ENCODE measurements at regions not wholly inside any gene's neighbourhood (a gene's known extent, or its start where the extent isn't known, plus 50 kb on each side); places are given as distances from the start of the nearest gene placed in this dataset.

GRCh38 chr7:15837306-15837950 is 150.9 kb upstream of the MEOX2 start:
- H3K9me3 ChIP-seq (ENCODE audit: low read depth, low read length, poor library complexity, severe bottlenecking), result no peaks in the 10 kb centered on the region
- CTCF ChIA-PET, result no interaction called here
- no peak for DNase-seq (ENCODE audit: low spot score)
- H3K27me3 ChIP-seq (replicated peaks; ENCODE audit: insufficient read depth, low read depth, low read length, poor library complexity), result no peaks in the 10 kb centered on the region
- no peak for TF ChIP-seq EZH2 (IDR thresholded peaks at IDR 0.05; ENCODE audit: borderline replicate concordance, low read depth, low read length, poor library complexity, severe bottlenecking)
- TF ChIP-seq, protein P1, sequence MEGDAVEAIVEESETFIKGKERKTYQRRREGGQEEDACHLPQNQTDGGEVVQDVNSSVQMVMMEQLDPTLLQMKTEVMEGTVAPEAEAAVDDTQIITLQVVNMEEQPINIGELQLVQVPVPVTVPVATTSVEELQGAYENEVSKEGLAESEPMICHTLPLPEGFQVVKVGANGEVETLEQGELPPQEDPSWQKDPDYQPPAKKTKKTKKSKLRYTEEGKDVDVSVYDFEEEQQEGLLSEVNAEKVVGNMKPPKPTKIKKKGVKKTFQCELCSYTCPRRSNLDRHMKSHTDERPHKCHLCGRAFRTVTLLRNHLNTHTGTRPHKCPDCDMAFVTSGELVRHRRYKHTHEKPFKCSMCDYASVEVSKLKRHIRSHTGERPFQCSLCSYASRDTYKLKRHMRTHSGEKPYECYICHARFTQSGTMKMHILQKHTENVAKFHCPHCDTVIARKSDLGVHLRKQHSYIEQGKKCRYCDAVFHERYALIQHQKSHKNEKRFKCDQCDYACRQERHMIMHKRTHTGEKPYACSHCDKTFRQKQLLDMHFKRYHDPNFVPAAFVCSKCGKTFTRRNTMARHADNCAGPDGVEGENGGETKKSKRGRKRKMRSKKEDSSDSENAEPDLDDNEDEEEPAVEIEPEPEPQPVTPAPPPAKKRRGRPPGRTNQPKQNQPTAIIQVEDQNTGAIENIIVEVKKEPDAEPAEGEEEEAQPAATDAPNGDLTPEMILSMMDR (conservative IDR thresholded peaks at IDR 0.05; ENCODE audit: low read depth, low read length), result no peak
- POLR2A ChIA-PET (ENCODE audit: low non-redundant PET), result no interaction called here
- H3K36me3 ChIP-seq (ENCODE audit: insufficient read depth, low read length, poor library complexity, severe bottlenecking), result no peaks in the 10 kb centered on the region
- H3K27ac ChIP-seq (ENCODE audit: low read depth, low read length, poor library complexity, severe bottlenecking), result no peak overlapping the region
- BruUV-seq (replicated peaks), result no TSS peak
- intact Hi-C loops (cut with micrococcal nuclease; ENCODE audit: unreplicated experiment), result no loop called here
- H3K4me1 ChIP-seq (ENCODE audit: insufficient read depth, low read length, poor library complexity, severe bottlenecking), result peaks cover 40% of the 10 kb centered on the region
- H3K4me3 ChIP-seq (ENCODE audit: low read depth, low read length, poor library complexity, severe bottlenecking), result no peak overlapping the region

DNA sequence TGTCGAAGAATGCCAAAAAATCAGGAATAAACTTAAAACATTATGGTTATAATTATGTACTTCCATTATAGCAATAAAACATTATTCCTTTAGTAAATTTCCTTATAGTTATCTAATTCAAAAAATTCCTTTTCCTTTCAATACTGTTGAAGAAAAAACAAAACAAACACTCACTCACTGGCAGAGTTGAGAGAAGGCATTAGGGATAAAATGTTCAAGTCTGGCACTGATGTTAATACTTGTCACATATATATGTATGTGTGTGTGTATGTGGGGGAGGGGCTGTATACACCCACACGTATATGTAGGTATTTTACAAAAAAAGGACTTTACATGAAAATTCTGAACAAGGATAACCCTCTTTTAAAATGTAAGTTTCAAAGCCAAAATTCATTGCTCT is 150.2 kb upstream of the MEOX2 start:
- intact Hi-C loops (cut with micrococcal nuclease; ENCODE audit: unreplicated experiment), result no loop called here
- no peak overlapping the region for H3K4me3 ChIP-seq (ENCODE audit: low read depth, low read length, poor library complexity, severe bottlenecking)
- no peak for DNase-seq (ENCODE audit: low spot score)
- peaks cover 40% of the 10 kb centered on the region for H3K4me1 ChIP-seq (ENCODE audit: insufficient read depth, low read length, poor library complexity, severe bottlenecking)
- H3K9me3 ChIP-seq (ENCODE audit: low read depth, low read length, poor library complexity, severe bottlenecking), result no peaks in the 10 kb centered on the region
- no peak overlapping the region for H3K27ac ChIP-seq (ENCODE audit: low read depth, low read length, poor library complexity, severe bottlenecking)
- CTCF ChIA-PET, result no interaction called here
- BruUV-seq (replicated peaks), result no TSS peak
- TF ChIP-seq EZH2 (IDR thresholded peaks at IDR 0.05; ENCODE audit: borderline replicate concordance, low read depth, low read length, poor library complexity, severe bottlenecking), result no peak
- TF ChIP-seq, protein P1 (conservative IDR thresholded peaks at IDR 0.05; ENCODE audit: low read depth, low read length), result no peak
- H3K27me3 ChIP-seq (replicated peaks; ENCODE audit: insufficient read depth, low read depth, low read length, poor library complexity), result no peaks in the 10 kb centered on the region
- POLR2A ChIA-PET (ENCODE audit: low non-redundant PET), result no interaction called here
- no peaks in the 10 kb centered on the region for H3K36me3 ChIP-seq (ENCODE audit: insufficient read depth, low read length, poor library complexity, severe bottlenecking)

GRCh38 chr7:15836041-15836440 is 149.6 kb upstream of the MEOX2 start:
- intact Hi-C loops (cut with micrococcal nuclease; ENCODE audit: unreplicated experiment), result no loop called here
- Histone ChIP-seq H3K4me3 (ENCODE audit: low read depth, low read length, poor library complexity, severe bottlenecking) (no peak overlapping the region), H3K4me1 (ENCODE audit: insufficient read depth, low read length, poor library complexity, severe bottlenecking) (peaks cover 40% of the 10 kb centered on the region), H3K36me3 (ENCODE audit: insufficient read depth, low read length, poor library complexity, severe bottlenecking) (no peaks in the 10 kb centered on the region), H3K27me3 (replicated peaks; ENCODE audit: insufficient read depth, low read depth, low read length, poor library complexity) (no peaks in the 10 kb centered on the region), H3K27ac (ENCODE audit: low read depth, low read length, poor library complexity, severe bottlenecking) (no peak overlapping the region), H3K9me3 (ENCODE audit: low read depth, low read length, poor library complexity, severe bottlenecking) (no peaks in the 10 kb centered on the region)
- ChIA-PET CTCF (no interaction called here), POLR2A (ENCODE audit: low non-redundant PET) (no interaction called here)
- BruUV-seq (replicated peaks), result no TSS peak
- TF ChIP-seq EZH2 (IDR thresholded peaks at IDR 0.05; ENCODE audit: borderline replicate concordance, low read depth, low read length, poor library complexity, severe bottlenecking), result no peak
- DNase-seq (ENCODE audit: low spot score), result no peak

DNA sequence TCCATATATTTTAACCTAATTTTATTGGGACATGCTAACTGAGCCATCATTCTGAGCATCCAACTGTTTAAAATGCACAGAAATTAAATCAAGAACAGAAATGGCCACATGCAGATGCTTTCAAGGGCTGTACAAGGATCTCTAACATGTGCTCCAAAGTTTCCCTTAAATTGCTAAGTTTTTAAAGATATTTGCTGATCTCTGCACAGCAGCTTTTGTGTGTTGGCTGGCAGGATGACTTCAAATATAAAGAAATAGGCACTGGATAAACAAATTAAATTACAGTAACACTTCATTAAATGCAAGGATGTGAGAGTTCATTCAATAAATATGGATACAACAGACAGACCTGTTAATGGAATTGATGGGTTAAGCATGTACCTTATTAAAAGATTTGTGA is 148.0 kb upstream of the MEOX2 start:
- H3K4me3 ChIP-seq (ENCODE audit: low read depth, low read length, poor library complexity, severe bottlenecking), result no peak overlapping the region
- peaks cover 28% of the 10 kb centered on the region for H3K4me1 ChIP-seq (ENCODE audit: insufficient read depth, low read length, poor library complexity, severe bottlenecking)
- TF ChIP-seq, protein P1 (conservative IDR thresholded peaks at IDR 0.05; ENCODE audit: low read depth, low read length), result no peak
- TF ChIP-seq EZH2 (IDR thresholded peaks at IDR 0.05; ENCODE audit: borderline replicate concordance, low read depth, low read length, poor library complexity, severe bottlenecking), result no peak
- CTCF ChIA-PET, result no interaction called here
- intact Hi-C loops (cut with micrococcal nuclease; ENCODE audit: unreplicated experiment), result no loop called here
- BruUV-seq (replicated peaks), result no TSS peak
- H3K36me3 ChIP-seq (ENCODE audit: insufficient read depth, low read length, poor library complexity, severe bottlenecking), result no peaks in the 10 kb centered on the region
- H3K9me3 ChIP-seq (ENCODE audit: low read depth, low read length, poor library complexity, severe bottlenecking), result no peaks in the 10 kb centered on the region
- no peaks in the 10 kb centered on the region for H3K27me3 ChIP-seq (replicated peaks; ENCODE audit: insufficient read depth, low read depth, low read length, poor library complexity)
- no peak for DNase-seq (ENCODE audit: low spot score)
- POLR2A ChIA-PET (ENCODE audit: low non-redundant PET), result no interaction called here
- no peak overlapping the region for H3K27ac ChIP-seq (ENCODE audit: low read depth, low read length, poor library complexity, severe bottlenecking)

Measured in A673 (cell line).